GM13977 (cell line): ENCODE measurements at regions not wholly inside any gene's neighbourhood (a gene's known extent, or its start where the extent isn't known, plus 50 kb on each side); places are given as distances from the start of the nearest gene placed in this dataset.
A peak's percentile ranks its signal among the peaks of the same experiment; 100 is the strongest.

ENCODE experiments used
- DNase-seq: peaks from one replicate; pipeline ENCODE4 v3.0.0; 2012; ENCODE audit warnings: low spot score
- CTCF ChIP-seq: IDR thresholded peaks from 2 replicates; pipeline ENCODE4 v1.5.1; 2012; ENCODE audit warnings: mild to moderate bottlenecking, control low read depth; ENCODE audit not compliant: insufficient read depth; ENCODE audit errors: extremely low read depth, missing control alignments
- in situ Hi-C: fragments of 300-500 bp; cut with MboI; formaldehyde crosslinking; loops from one replicate; pipeline ENCODE4 v1.12.0; 2022; ENCODE audit warnings: low sequenced_read_pairs, low pct_unique_long_range_greater_than_20kb, mixed read lengths, inconsistent platforms; ENCODE audit not compliant: unreplicated experiment

GRCh38 chr6:144353871-144354314 is 68.8 kb downstream of the UTRN start:
- DNase-seq: peak; percentile 65
- no peak for TF ChIP-seq CTCF
- in situ Hi-C loops: no loop called here

GRCh38 chr6:144359783-144360182 is 74.6 kb downstream of the UTRN start:
- no peak for DNase-seq
- in situ Hi-C loops: no loop called here
- TF ChIP-seq CTCF: no peak

GRCh38 chr6:144360401-144360800 is 75.3 kb downstream of the UTRN start:
- no peak for TF ChIP-seq CTCF
- no peak for DNase-seq
- in situ Hi-C loops: no loop called here

- no peak for DNase-seq
- in situ Hi-C loops: no loop called here
- TF ChIP-seq CTCF: no peak
Observed at GRCh38 chr6:144361016-144361415, 75.9 kb downstream of the UTRN start.

- in situ Hi-C loops: no loop called here
- TF ChIP-seq CTCF: no peak
- no peak for DNase-seq
Observed at GRCh38 chr6:144362042-144363018, 77.2 kb downstream of the UTRN start.

- in situ Hi-C loops: no loop called here
- DNase-seq: no peak
- TF ChIP-seq CTCF: no peak
Observed at GRCh38 chr6:144364208-144364720, 79.1 kb downstream of the UTRN start.
